Transverse colon (tissue), 4 donors: ENCODE measurements at regions not wholly inside any gene's neighbourhood (a gene's known extent, or its start where the extent isn't known, plus 50 kb on each side); places are given as distances from the start of the nearest gene placed in this dataset.

Experiments
- DNase-seq: peaks from one replicate; pipeline ENCODE4 v3.0.0-alpha.2; 2019
- H3K27ac ChIP-seq, 4 donors: fragments of 200-600 bp; sonication (generic); 2 replicates each; pipeline ENCODE4 v1.5.1; 2016 to 2018; ENCODE audit warnings: inconsistent platforms in 4 of 4
- H3K27me3 ChIP-seq: fragments of 200-600 bp; sonication (generic); 2 replicates; pipeline ENCODE4 v1.5.1; 2017; ENCODE audit warnings: inconsistent platforms
- H3K36me3 ChIP-seq, 4 donors: fragments of 200-600 bp; sonication (generic); 2 replicates each; pipeline ENCODE4 v1.5.1; 2017 to 2019; ENCODE audit warnings: inconsistent platforms in 4 of 4
- H3K4me1 ChIP-seq, 4 donors: fragments of 200-600 bp; sonication (generic); 2 replicates each; pipeline ENCODE4 v1.5.1; 2017 to 2020; ENCODE audit warnings: inconsistent platforms in 4 of 4
- H3K4me3 ChIP-seq, 4 donors: fragments of 200-600 bp; sonication (generic); 1 replicate in 1 of 4; 2 replicates in 3 of 4; pipeline versions ENCODE4 v1.5.1 to v1.6.1; 2017 to 2019; ENCODE audit warnings: inconsistent platforms in 4 of 4
- H3K9me3 ChIP-seq, 2 donors: fragments of 200-600 bp; sonication (generic); 2 replicates each; pipeline ENCODE4 v1.5.1; 2017 to 2019; ENCODE audit warnings: inconsistent platforms in 2 of 2
- EP300 ChIP-seq: sonication (generic); formaldehyde crosslinking; IDR thresholded peaks from one replicate; pipeline ENCODE4 v1.6.1; 2017; ENCODE audit warnings: antibody characterized with exemption, low read depth
- POLR2A ChIP-seq: fragments of 450-650 bp; IDR thresholded peaks from one replicate; pipeline ENCODE4 v1.6.1; 2016; ENCODE audit warnings: antibody characterized with exemption, mild to moderate bottlenecking, moderate library complexity
- POLR2AphosphoS5 ChIP-seq, 3 donors: sonication (generic); formaldehyde crosslinking; IDR thresholded peaks; one replicate each; pipeline ENCODE4 v1.6.1; 2016; ENCODE audit warnings: antibody characterized with exemption in 3 of 3
- WGBS, 2 donors: methylation state at CpG; one replicate each; pipeline ENCODE4 v1.1.5; 2018; ENCODE audit warnings: low coverage in 1 of 2; 5-methylcytosine and 5-hydroxymethylcytosine counted together
- in situ Hi-C, 4 donors: fragments of 200-750 bp; cut with MboI; loops; one replicate each; pipeline versions ENCODE4 v1.15.0 to v1.15.1; 2017; ENCODE audit warnings: low sequenced_read_pairs in 3 of 4, low pct_ligation_motif_present in 1 of 4, low pct_unique_long_range_greater_than_20kb in 1 of 4
- intact Hi-C: fragments of 100-400 bp; cut with DNase I; formaldehyde crosslinking; loops from one replicate; pipeline ENCODE4 v1.15.1; 2023; ENCODE audit warnings: low total_unique reads
- TF ChIP-seq, protein P1 (sequence below), 5 experiments: fragments of 200-600 bp in 3 of 5; fragments of 450-650 bp in 2 of 5; sonication (generic) in 3 of 5; IDR thresholded peaks; 1 replicate in 2 of 5; 2 replicates in 3 of 5; pipeline ENCODE4 v1.5.1; 2016 to 2017; ENCODE audit warnings: antibody characterized with exemption in 5 of 5, inconsistent platforms in 3 of 5, mild to moderate bottlenecking in 2 of 5, moderate library complexity in 1 of 5

DNA sequence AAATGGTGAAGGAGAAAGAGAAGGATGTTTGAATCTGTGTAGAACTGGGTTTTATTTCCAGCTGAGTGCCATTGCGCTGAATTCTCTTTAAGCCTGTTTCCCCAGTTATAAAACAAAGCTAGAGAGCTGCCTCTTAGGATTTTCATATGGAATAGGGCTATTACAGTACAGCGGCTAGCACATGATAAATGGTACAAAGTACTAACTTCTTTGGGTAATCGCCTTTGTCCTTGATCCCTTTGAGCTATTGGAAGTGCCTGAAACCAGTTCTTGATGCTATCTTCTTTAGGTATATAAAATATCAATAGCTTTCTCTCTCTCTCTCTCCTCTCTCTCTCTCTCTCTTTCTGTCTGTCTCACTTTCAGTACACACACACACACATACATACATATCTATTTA is 71.3 kb downstream of the SOX11 start:
- Histone ChIP-seq H3K4me1 (no peaks in the 10 kb centered on the region), H3K9me3 (no peaks in the 10 kb centered on the region), H3K4me3 (no peak overlapping the region), H3K27ac (no peak overlapping the region), H3K27me3 (no peaks in the 10 kb centered on the region), H3K36me3 (no peaks in the 10 kb centered on the region)
- intact Hi-C loops (no loop called here), in situ Hi-C loops (no loop called here)
- WGBS, 2 donors: 77 to 81% methylated on average over 3 of the region's 3 CpGs
- DNase-seq: no peak
- no peak for TF ChIP-seq EP300
- TF ChIP-seq POLR2AphosphoS5 (IDR thresholded peaks at IDR 0.05): no peak
- TF ChIP-seq, protein P1, sequence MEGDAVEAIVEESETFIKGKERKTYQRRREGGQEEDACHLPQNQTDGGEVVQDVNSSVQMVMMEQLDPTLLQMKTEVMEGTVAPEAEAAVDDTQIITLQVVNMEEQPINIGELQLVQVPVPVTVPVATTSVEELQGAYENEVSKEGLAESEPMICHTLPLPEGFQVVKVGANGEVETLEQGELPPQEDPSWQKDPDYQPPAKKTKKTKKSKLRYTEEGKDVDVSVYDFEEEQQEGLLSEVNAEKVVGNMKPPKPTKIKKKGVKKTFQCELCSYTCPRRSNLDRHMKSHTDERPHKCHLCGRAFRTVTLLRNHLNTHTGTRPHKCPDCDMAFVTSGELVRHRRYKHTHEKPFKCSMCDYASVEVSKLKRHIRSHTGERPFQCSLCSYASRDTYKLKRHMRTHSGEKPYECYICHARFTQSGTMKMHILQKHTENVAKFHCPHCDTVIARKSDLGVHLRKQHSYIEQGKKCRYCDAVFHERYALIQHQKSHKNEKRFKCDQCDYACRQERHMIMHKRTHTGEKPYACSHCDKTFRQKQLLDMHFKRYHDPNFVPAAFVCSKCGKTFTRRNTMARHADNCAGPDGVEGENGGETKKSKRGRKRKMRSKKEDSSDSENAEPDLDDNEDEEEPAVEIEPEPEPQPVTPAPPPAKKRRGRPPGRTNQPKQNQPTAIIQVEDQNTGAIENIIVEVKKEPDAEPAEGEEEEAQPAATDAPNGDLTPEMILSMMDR (IDR thresholded peaks at IDR 0.05): no peak
- TF ChIP-seq POLR2A: no peak

DNA sequence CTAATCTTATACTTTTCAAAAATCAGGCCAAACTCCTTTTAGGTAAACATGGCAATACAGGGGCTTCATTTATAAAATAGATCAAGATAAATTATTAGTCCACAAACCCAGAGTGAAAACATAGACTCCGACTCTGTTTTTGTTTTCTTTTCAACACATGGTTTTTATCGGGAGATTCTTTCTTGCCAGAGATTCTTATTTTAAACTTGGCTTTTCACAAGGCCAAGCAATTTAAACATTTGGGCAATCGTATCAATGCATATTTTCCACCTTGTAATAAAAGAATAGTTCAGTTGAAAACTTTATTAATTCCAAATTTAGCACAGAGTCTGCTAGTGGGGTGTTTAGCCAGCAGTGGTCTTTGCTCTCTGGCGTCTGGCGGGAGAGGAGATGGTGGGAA is 71.9 kb downstream of the SOX11 start:
- Histone ChIP-seq H3K4me1 (no peaks in the 10 kb centered on the region), H3K9me3 (no peaks in the 10 kb centered on the region), H3K27me3 (no peaks in the 10 kb centered on the region), H3K4me3 (no peak overlapping the region), H3K27ac (no peak overlapping the region), H3K36me3 (no peaks in the 10 kb centered on the region)
- WGBS, 2 donors: 69 to 70% methylated on average over 5 of the region's 5 CpGs
- in situ Hi-C loops: no loop called here
- DNase-seq: no peak
- intact Hi-C loops: no loop called here
- TF ChIP-seq POLR2A (no peak), EP300 (no peak), POLR2AphosphoS5 (IDR thresholded peaks at IDR 0.05) (no peak)
- TF ChIP-seq, protein P1 (IDR thresholded peaks at IDR 0.05): no peak

DNA sequence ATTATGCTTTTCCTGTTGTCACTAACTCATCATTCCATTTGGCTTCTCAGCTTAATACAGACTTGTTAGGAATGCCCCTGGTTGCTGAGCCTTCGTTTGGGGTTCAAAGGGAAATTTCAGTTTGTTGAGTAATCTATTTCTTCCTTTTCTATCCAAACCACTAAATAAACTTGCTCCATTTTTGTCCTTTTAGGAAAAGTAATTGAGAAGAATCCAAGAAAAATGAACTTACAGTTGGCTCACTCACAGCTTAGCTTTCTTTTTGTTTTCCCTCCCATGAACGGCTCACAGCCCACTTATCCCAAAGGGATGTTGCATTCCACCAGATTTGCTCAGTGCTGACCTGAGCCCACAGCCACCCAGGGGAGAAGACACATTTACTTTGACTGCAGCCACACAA is 73.9 kb downstream of the SOX11 start:
- 30 to 57% methylated on average over 2 of the region's 2 CpGs for WGBS, 2 donors
- Histone ChIP-seq H3K36me3 (no peaks in the 10 kb centered on the region), H3K27ac (no peak overlapping the region), H3K27me3 (no peaks in the 10 kb centered on the region), H3K4me1 (no peaks in the 10 kb centered on the region), H3K9me3 (no peaks in the 10 kb centered on the region), H3K4me3 (no peak overlapping the region)
- in situ Hi-C loops: no loop called here
- intact Hi-C loops: no loop called here
- DNase-seq: no peak
- TF ChIP-seq POLR2AphosphoS5 (IDR thresholded peaks at IDR 0.05): no peak

DNA sequence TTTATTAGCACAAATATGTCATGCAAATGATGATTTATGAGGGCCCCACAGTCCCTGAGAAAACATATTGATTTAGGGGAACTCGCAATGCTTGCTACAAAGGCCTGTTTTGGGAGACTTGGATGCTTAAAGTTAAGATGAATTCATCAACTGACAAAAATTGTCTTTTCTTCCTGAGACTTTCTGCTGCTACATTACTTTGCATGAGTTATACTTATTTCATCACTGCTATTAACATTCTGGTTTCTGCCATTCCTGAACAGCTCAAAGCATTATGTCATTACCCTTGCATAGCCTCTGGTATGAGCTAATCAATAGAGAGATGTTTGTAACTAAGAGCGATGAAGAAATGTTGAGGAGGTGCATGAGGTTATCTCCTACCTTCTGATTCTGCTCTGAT is 74.4 kb downstream of the SOX11 start:
- H3K27me3 ChIP-seq: no peaks in the 10 kb centered on the region
- in situ Hi-C loops (no loop called here), intact Hi-C loops (no loop called here)
- no peak overlapping the region for H3K4me3 ChIP-seq
- no peak overlapping the region for H3K27ac ChIP-seq
- H3K9me3 ChIP-seq: no peaks in the 10 kb centered on the region
- TF ChIP-seq EP300: no peak
- no peaks in the 10 kb centered on the region for H3K36me3 ChIP-seq
- WGBS, 2 donors: 68 to 80% methylated on average over 2 of the region's 2 CpGs
- no peaks in the 10 kb centered on the region for H3K4me1 ChIP-seq
- DNase-seq: no peak

DNA sequence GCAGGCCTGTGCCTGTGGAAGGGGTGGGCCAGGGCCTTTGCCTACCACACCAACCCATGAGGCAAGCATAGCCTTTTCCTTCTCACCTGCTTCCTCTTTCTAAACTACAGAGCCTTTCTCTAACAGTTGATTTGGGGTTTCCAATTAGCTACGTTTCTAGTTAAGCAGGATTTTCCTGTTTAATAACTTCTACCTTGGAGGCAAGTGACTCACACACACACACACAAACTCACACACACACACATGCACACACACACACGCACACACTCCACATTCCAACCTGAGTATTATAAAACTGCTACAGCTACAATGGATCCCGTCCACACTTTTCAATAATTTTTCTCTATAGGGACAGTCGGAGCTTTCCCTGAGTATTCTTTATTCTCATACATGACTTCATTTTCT is 84.9 kb downstream of the SOX11 start:
- Histone ChIP-seq H3K4me3 (no peak overlapping the region), H3K27me3 (no peaks in the 10 kb centered on the region), H3K27ac (no peak overlapping the region), H3K36me3 (no peaks in the 10 kb centered on the region), H3K9me3 (no peaks in the 10 kb centered on the region), H3K4me1 (no peaks in the 10 kb centered on the region)
- WGBS, 2 donors: 62 to 67% methylated on average over 4 of the region's 4 CpGs
- in situ Hi-C loops: no loop called here
- no peak for DNase-seq
- TF ChIP-seq EP300 (no peak), POLR2A (no peak), POLR2AphosphoS5 (IDR thresholded peaks at IDR 0.05) (no peak)
- TF ChIP-seq, protein P1 (IDR thresholded peaks at IDR 0.05): no peak
- intact Hi-C loops: no loop called here
